H1 (cell line): ENCODE measurements at regions not wholly inside any gene's neighbourhood (a gene's known extent, or its start where the extent isn't known, plus 50 kb on each side); places are given as distances from the start of the nearest gene placed in this dataset.

Experiments
- CTCF ChIA-PET: fragments of 300-600 bp; sonication (Branson Sonifier 250); formaldehyde crosslinking; loops from one replicate; lab custom pipeline; 2021; ENCODE audit not compliant: partially characterized antibody; lab: Charles Lee
- POLR2A ChIA-PET: fragments of 300-600 bp; sonication (Branson Sonifier 250); formaldehyde crosslinking; loops from one replicate; lab custom pipeline; 2021; ENCODE audit warnings: inconsistent platforms; ENCODE audit not compliant: partially characterized antibody; lab: Charles Lee
- DNase-seq, 2 experiments: peaks; one replicate each; pipeline versions ENCODE4 v3.0.0 to v3.0.0-alpha.2; 2010 to 2022; ENCODE audit warnings: low spot score in 2 of 2, low read depth in 1 of 2, mixed read lengths in 1 of 2
- FAIRE-seq: peaks from 2 replicates; lab custom pipeline; 2011; peaks lifted over from hg19 to GRCh38; lab: Jason Lieb, UNC
- H2AFZ ChIP-seq: 2 replicates; pipeline ENCODE4 v1.8.1; 2012; ENCODE audit warnings: low read length, inconsistent platforms
- H2AK5ac ChIP-seq: 2 replicates; pipeline ENCODE4 v1.6.1; 2013; ENCODE audit warnings: low read depth, low read length
- H2BK120ac ChIP-seq: replicated peaks from 2 replicates; pipeline ENCODE3; 2013; ENCODE audit warnings: low read depth, low read length, inconsistent platforms
- H2BK12ac ChIP-seq: 2 replicates; pipeline ENCODE4 v1.6.1; 2013; ENCODE audit warnings: low read depth, low read length
- H2BK15ac ChIP-seq: 2 replicates; pipeline ENCODE4 v1.6.1; 2013; ENCODE audit warnings: low read length
- H2BK20ac ChIP-seq: 2 replicates; pipeline ENCODE4 v1.6.1; 2013; ENCODE audit warnings: low read length
- H2BK5ac ChIP-seq: 2 replicates; pipeline ENCODE4 v1.6.1; 2013; ENCODE audit warnings: low read depth, low read length
- H3K14ac ChIP-seq: 2 replicates; pipeline ENCODE4 v1.6.1; 2013; ENCODE audit warnings: inconsistent platforms; ENCODE audit not compliant: insufficient read length
- H3K18ac ChIP-seq: 2 replicates; pipeline ENCODE4 v1.6.1; 2013; ENCODE audit warnings: low read length; ENCODE audit errors: extremely low read depth
- H3K23ac ChIP-seq: 2 replicates; pipeline ENCODE4 v1.6.1; 2013; ENCODE audit warnings: inconsistent platforms; ENCODE audit not compliant: insufficient read length
- H3K23me2 ChIP-seq: 2 replicates; pipeline ENCODE4 v1.6.1; 2013; ENCODE audit warnings: low read depth, low read length
- H3K27ac ChIP-seq: 2 replicates; pipeline ENCODE4 v1.6.1; 2011; ENCODE audit warnings: low read depth, low read length, inconsistent platforms
- H3K27me3 ChIP-seq, 4 experiments: replicated peaks in 1 of 4; 1 replicate in 1 of 4; 2 replicates in 3 of 4; pipeline versions ENCODE4 v1.6.1 to v1.8.1; 2011 to 2013; ENCODE audit warnings: low read length in 3 of 4, mild to moderate bottlenecking in 3 of 4, inconsistent platforms in 2 of 4, mixed read lengths in 2 of 4, moderate library complexity in 1 of 4; ENCODE audit not compliant: control insufficient read depth in 3 of 4, insufficient read depth in 3 of 4; ENCODE audit errors: extremely low read depth in 1 of 4
- H3K36me3 ChIP-seq, 4 experiments: 2 replicates each; pipeline versions ENCODE4 v1.6.1 to v1.8.1; 2011 to 2013; ENCODE audit warnings: mild to moderate bottlenecking in 4 of 4, low read length in 3 of 4, moderate library complexity in 2 of 4, control low read depth in 1 of 4, inconsistent platforms in 1 of 4; ENCODE audit not compliant: insufficient read depth in 4 of 4, control insufficient read depth in 2 of 4
- H3K4ac ChIP-seq: replicated peaks from 2 replicates; pipeline ENCODE3; 2013; ENCODE audit warnings: low read length, low read depth, mixed read lengths, inconsistent platforms; ENCODE audit not compliant: insufficient read length
- H3K4me1 ChIP-seq, 4 experiments: replicated peaks in 1 of 4; 1 replicate in 1 of 4; 2 replicates in 3 of 4; pipeline versions ENCODE4 v1.6.1 to v1.8.1; 2011 to 2013; ENCODE audit warnings: low read length in 3 of 4, inconsistent platforms in 2 of 4, mixed read lengths in 1 of 4; ENCODE audit not compliant: insufficient read depth in 4 of 4, control insufficient read depth in 3 of 4
- H3K4me2 ChIP-seq, 2 experiments: 2 replicates each; pipeline versions ENCODE4 v1.6.1 to v1.8.1; 2011 to 2013; ENCODE audit warnings: low read depth in 2 of 2, low read length in 2 of 2, control low read depth in 1 of 2, inconsistent platforms in 1 of 2, mild to moderate bottlenecking in 1 of 2; ENCODE audit not compliant: insufficient read depth in 1 of 2
- H3K4me3 ChIP-seq, 4 experiments: fragments of 200-600, 300-600 bp in 1 of 4; sonication (generic), shearing (Covaris generic), sonication (Bioruptor Twin) in 1 of 4; 2 replicates each; pipeline versions ENCODE4 v1.5.1 to v1.8.1; 2011 to 2016; ENCODE audit warnings: low read length in 4 of 4, low read depth in 3 of 4, control low read depth in 2 of 4, inconsistent platforms in 2 of 4, mild to moderate bottlenecking in 2 of 4, mixed read lengths in 1 of 4, moderate library complexity in 1 of 4; ENCODE audit not compliant: insufficient read depth in 2 of 4; ENCODE audit errors: extremely low read depth in 1 of 4
- H3K56ac ChIP-seq: replicated peaks from 2 replicates; pipeline ENCODE3; 2013; ENCODE audit warnings: low read depth, mild to moderate bottlenecking, mixed read lengths, low read length, inconsistent platforms; ENCODE audit not compliant: insufficient read length
- H3K79me1 ChIP-seq: 2 replicates; pipeline ENCODE4 v1.6.1; 2013; ENCODE audit warnings: low read depth, low read length, control low read depth
- H3K79me2 ChIP-seq, 2 experiments: 2 replicates each; pipeline versions ENCODE4 v1.6.1 to v1.8.1; 2012 to 2013; ENCODE audit warnings: low read length in 2 of 2, mild to moderate bottlenecking in 2 of 2, inconsistent platforms in 1 of 2; ENCODE audit not compliant: insufficient read depth in 2 of 2, control insufficient read depth in 1 of 2
- H3K9ac ChIP-seq, 4 experiments: replicated peaks in 1 of 4; 1 replicate in 1 of 4; 2 replicates in 3 of 4; pipeline versions ENCODE4 v1.6.1 to v1.8.1; 2011 to 2013; ENCODE audit warnings: low read depth in 3 of 4, low read length in 3 of 4, control low read depth in 2 of 4, mild to moderate bottlenecking in 2 of 4, moderate library complexity in 2 of 4, inconsistent platforms in 1 of 4; ENCODE audit errors: extremely low read depth in 1 of 4
- H3K9me3 ChIP-seq, 2 experiments: 2 replicates each; pipeline versions ENCODE4 v1.6.1 to v1.8.1; 2012 to 2013; ENCODE audit warnings: mild to moderate bottlenecking in 2 of 2, moderate library complexity in 2 of 2, control low read depth in 1 of 2, inconsistent platforms in 1 of 2, low read depth in 1 of 2, low read length in 1 of 2, mixed read lengths in 1 of 2; ENCODE audit not compliant: insufficient read depth in 2 of 2
- H4K20me1 ChIP-seq, 2 experiments: replicated peaks in 1 of 2; 2 replicates each; pipeline versions ENCODE3 to v1.8.1; 2011 to 2013; ENCODE audit warnings: inconsistent platforms in 2 of 2, low read length in 2 of 2, mild to moderate bottlenecking in 1 of 2; ENCODE audit not compliant: insufficient read depth in 2 of 2, control insufficient read depth in 1 of 2
- H4K5ac ChIP-seq: 2 replicates; pipeline ENCODE4 v1.6.1; 2013; ENCODE audit warnings: low read length, low read depth, mixed read lengths, inconsistent platforms; ENCODE audit not compliant: insufficient read length
- H4K8ac ChIP-seq: 2 replicates; pipeline ENCODE4 v1.8.0; 2013; ENCODE audit warnings: mild to moderate bottlenecking, moderate library complexity, low read length, inconsistent platforms; ENCODE audit not compliant: insufficient read depth; ENCODE audit errors: extremely low read depth
- H4K91ac ChIP-seq: replicated peaks from 2 replicates; pipeline ENCODE3; 2013; ENCODE audit warnings: low read length, mixed read lengths, inconsistent platforms; ENCODE audit not compliant: insufficient read length
- ATF3 ChIP-seq: IDR thresholded peaks from 2 replicates; pipeline ENCODE4 v1.6.1; 2011; ENCODE audit warnings: low read depth, mild to moderate bottlenecking, low read length; ENCODE audit not compliant: insufficient read depth
- SP4 ChIP-seq: IDR thresholded peaks from 2 replicates; pipeline ENCODE4 v1.6.1; 2012; ENCODE audit warnings: low read length, inconsistent platforms
- WGBS, 2 experiments: shearing (Covaris generic) in 1 of 2; methylation state at CpG; one replicate each; pipeline versions ENCODE4 v1.1.6 to v1.1.7; 2013 to 2015; ENCODE audit warnings: low lambda C conversion rate in 2 of 2, mixed read lengths in 2 of 2, inconsistent platforms in 1 of 2, low coverage in 1 of 2, missing lambda C conversion rate in 1 of 2; ENCODE audit not compliant: insufficient replicate concordance in 2 of 2, insufficient coverage in 1 of 2, insufficient read length in 1 of 2; ENCODE audit errors: extremely low coverage in 1 of 2, missing lambda C conversion rate in 1 of 2; 5-methylcytosine and 5-hydroxymethylcytosine counted together

GRCh38 chr15:27650244-27650643, 448.9 kb downstream of the OCA2 start:
- no peak overlapping the region for H2BK15ac ChIP-seq
- H2BK12ac ChIP-seq = no peak overlapping the region
- 75% methylated on average over 2 of the region's 2 CpGs; no CpG with 5 or more reads in 1 of the 2 experiments for WGBS, 2 experiments
- no peak overlapping the region for H3K4me2 ChIP-seq
- H4K5ac ChIP-seq = no peak overlapping the region
- no peak for FAIRE-seq
- H3K27me3 ChIP-seq = no peaks in the 10 kb centered on the region
- H3K9ac ChIP-seq = no peak overlapping the region; a peak in 2 of 7 replicates
- no peak overlapping the region for H3K4me3 ChIP-seq
- no peaks in the 10 kb centered on the region for H3K79me2 ChIP-seq
- no peaks in the 10 kb centered on the region for H3K23me2 ChIP-seq
- H2AFZ ChIP-seq = no peak overlapping the region
- H3K79me1 ChIP-seq = no peaks in the 10 kb centered on the region
- H3K56ac ChIP-seq = no peak overlapping the region
- H3K9me3 ChIP-seq = no peaks in the 10 kb centered on the region
- no peak for DNase-seq
- no peaks in the 10 kb centered on the region for H4K20me1 ChIP-seq
- H3K4ac ChIP-seq = no peak overlapping the region
- H2BK20ac ChIP-seq = no peak overlapping the region
- no peak overlapping the region for H3K27ac ChIP-seq
- no peak overlapping the region for H2AK5ac ChIP-seq
- no peaks in the 10 kb centered on the region for H3K36me3 ChIP-seq
- H4K91ac ChIP-seq = no peak overlapping the region
- no peaks in the 10 kb centered on the region; a peak in 1 of 7 replicates for H3K4me1 ChIP-seq
- H2BK5ac ChIP-seq = no peak overlapping the region
- CTCF ChIA-PET = interaction anchor here (1.4 kb wide), 1 partner anchor 31 kb away, joined by 3 read pairs; no protein-coding TSS in a partner anchor
- no peak overlapping the region for H3K14ac ChIP-seq
- no peak overlapping the region for H4K8ac ChIP-seq
- no peak overlapping the region for H3K23ac ChIP-seq
- POLR2A ChIA-PET = no interaction called here
- H3K18ac ChIP-seq = no peak overlapping the region
- H2BK120ac ChIP-seq = no peak overlapping the region
- TF ChIP-seq SP4 (no peak), ATF3 (no peak)
